ENCODE measurements at regions not wholly inside any gene's neighbourhood (a gene's known extent, or its start where the extent isn't known, plus 50 kb on each side); places are given as distances from the start of the nearest gene placed in this dataset.
"Not testable (repeated sequence)": the region's sequence is repeated elsewhere in the genome, so short reads cannot be mapped to it uniquely, and the experiment has no call there.

- POLR2A ChIA-PET = no interaction called here
- Mint-ChIP-seq H3K9me3 (ENCODE audit: unreplicated experiment) (no peaks in the 10 kb centered on the region), H3K4me1 (ENCODE audit: insufficient read depth, unreplicated experiment) (no peaks in the 10 kb centered on the region), H3K27me3 (ENCODE audit: insufficient read depth, unreplicated experiment) (peaks cover 34% of the 10 kb centered on the region), H3K27ac (ENCODE audit: low read depth, unreplicated experiment) (no peak overlapping the region), H3K4me3 (ENCODE audit: unreplicated experiment) (no peak overlapping the region), H3K36me3 (ENCODE audit: insufficient read depth, unreplicated experiment) (no peaks in the 10 kb centered on the region)
- peak; percentile 5 for DNase-seq (ENCODE audit: unreplicated experiment)
- intact Hi-C loops (cut with micrococcal nuclease) = no loop called here
- TF ChIP-seq CTCF (IDR thresholded peaks at IDR 0.05; ENCODE audit: unreplicated experiment) = no peak
- BruUV-seq (replicated peaks) = no TSS peak
- CTCF ChIA-PET = interaction anchor here (0.6 kb wide), 1 partner anchor 42 kb away, joined by 7 read pairs; no protein-coding TSS in a partner anchor
Measured at GRCh38 chrX:96480081-96480480, 204.6 kb upstream of the DIAPH2 start.

- no peak overlapping the region for H3K27ac Mint-ChIP-seq (ENCODE audit: low read depth, unreplicated experiment)
- H3K9me3 Mint-ChIP-seq (ENCODE audit: unreplicated experiment) = no peaks in the 10 kb centered on the region
- no peak for TF ChIP-seq CTCF (IDR thresholded peaks at IDR 0.05; ENCODE audit: unreplicated experiment)
- no peak for DNase-seq (ENCODE audit: unreplicated experiment)
- BruUV-seq (replicated peaks) = no TSS peak
- POLR2A ChIA-PET = no interaction called here
- H3K27me3 Mint-ChIP-seq (ENCODE audit: insufficient read depth, unreplicated experiment) = peaks cover 34% of the 10 kb centered on the region
- H3K4me1 Mint-ChIP-seq (ENCODE audit: insufficient read depth, unreplicated experiment) = no peaks in the 10 kb centered on the region
- no peak overlapping the region for H3K4me3 Mint-ChIP-seq (ENCODE audit: unreplicated experiment)
- CTCF ChIA-PET = no interaction called here
- H3K36me3 Mint-ChIP-seq (ENCODE audit: insufficient read depth, unreplicated experiment) = no peaks in the 10 kb centered on the region
- intact Hi-C loops (cut with micrococcal nuclease) = no loop called here
Measured at GRCh38 chrX:96481831-96482230, 202.8 kb upstream of the DIAPH2 start.

GRCh38 chrX:96483647-96484160 is 200.9 kb upstream of the DIAPH2 start:
- no TSS peak for BruUV-seq (replicated peaks)
- ChIA-PET CTCF (no interaction called here), POLR2A (no interaction called here)
- no peak overlapping the region for H3K27ac Mint-ChIP-seq (ENCODE audit: low read depth, unreplicated experiment)
- no peaks in the 10 kb centered on the region for H3K36me3 Mint-ChIP-seq (ENCODE audit: insufficient read depth, unreplicated experiment)
- H3K4me3 Mint-ChIP-seq (ENCODE audit: unreplicated experiment) = no peak overlapping the region
- peaks cover 8% of the 10 kb centered on the region for H3K9me3 Mint-ChIP-seq (ENCODE audit: unreplicated experiment)
- no peak for DNase-seq (ENCODE audit: unreplicated experiment)
- intact Hi-C loops (cut with micrococcal nuclease) = no loop called here
- no peak for TF ChIP-seq CTCF (IDR thresholded peaks at IDR 0.05; ENCODE audit: unreplicated experiment)
- H3K4me1 Mint-ChIP-seq (ENCODE audit: insufficient read depth, unreplicated experiment) = no peaks in the 10 kb centered on the region
- peaks cover 34% of the 10 kb centered on the region for H3K27me3 Mint-ChIP-seq (ENCODE audit: insufficient read depth, unreplicated experiment)

GRCh38 chrX:96486687-96487086 is 198.0 kb upstream of the DIAPH2 start:
- POLR2A ChIA-PET; H3K36me3 Mint-ChIP-seq (ENCODE audit: insufficient read depth, unreplicated experiment); H3K9me3 Mint-ChIP-seq (ENCODE audit: unreplicated experiment); H3K4me1 Mint-ChIP-seq (ENCODE audit: insufficient read depth, unreplicated experiment); intact Hi-C loops (cut with micrococcal nuclease); H3K4me3 Mint-ChIP-seq (ENCODE audit: unreplicated experiment); DNase-seq (ENCODE audit: unreplicated experiment); H3K27ac Mint-ChIP-seq (ENCODE audit: low read depth, unreplicated experiment); BruUV-seq (replicated peaks): not testable (repeated sequence)
- H3K27me3 Mint-ChIP-seq (ENCODE audit: insufficient read depth, unreplicated experiment) = peaks cover 21% of the 10 kb centered on the region
- CTCF ChIA-PET = interaction anchor here (1.2 kb wide), 1 partner anchor 18 kb away, joined by 3 read pairs; no protein-coding TSS in a partner anchor

GRCh38 chrX:96502507-96502906 is 182.1 kb upstream of the DIAPH2 start:
- peak overlapping the region; percentile 17 for H3K27ac Mint-ChIP-seq (ENCODE audit: low read depth, unreplicated experiment)
- H3K27me3 Mint-ChIP-seq (ENCODE audit: insufficient read depth, unreplicated experiment) = peaks cover 19% of the 10 kb centered on the region
- peaks cover 6% of the 10 kb centered on the region for H3K36me3 Mint-ChIP-seq (ENCODE audit: insufficient read depth, unreplicated experiment)
- ChIA-PET CTCF (no interaction called here), POLR2A (no interaction called here)
- BruUV-seq (replicated peaks) = no TSS peak
- intact Hi-C loops (cut with micrococcal nuclease) = no loop called here
- DNase-seq (ENCODE audit: unreplicated experiment) = no peak
- peaks cover 7% of the 10 kb centered on the region for H3K9me3 Mint-ChIP-seq (ENCODE audit: unreplicated experiment)
- no peak for TF ChIP-seq CTCF (IDR thresholded peaks at IDR 0.05; ENCODE audit: unreplicated experiment)
- H3K4me3 Mint-ChIP-seq (ENCODE audit: unreplicated experiment) = no peak overlapping the region
- H3K4me1 Mint-ChIP-seq (ENCODE audit: insufficient read depth, unreplicated experiment) = no peaks in the 10 kb centered on the region

GRCh38 chrX:96529386-96529785 is 155.3 kb upstream of the DIAPH2 start:
- H3K27ac Mint-ChIP-seq (ENCODE audit: low read depth, unreplicated experiment); CTCF ChIA-PET; H3K4me3 Mint-ChIP-seq (ENCODE audit: unreplicated experiment); H3K27me3 Mint-ChIP-seq (ENCODE audit: insufficient read depth, unreplicated experiment); intact Hi-C loops (cut with micrococcal nuclease); H3K9me3 Mint-ChIP-seq (ENCODE audit: unreplicated experiment); H3K36me3 Mint-ChIP-seq (ENCODE audit: insufficient read depth, unreplicated experiment); POLR2A ChIA-PET; H3K4me1 Mint-ChIP-seq (ENCODE audit: insufficient read depth, unreplicated experiment); DNase-seq (ENCODE audit: unreplicated experiment); BruUV-seq (replicated peaks): not testable (repeated sequence)

All from MCF 10A (cell line).